Stimulated activated CD4-positive, alpha-beta T cell treated with anti-CD3 and anti-CD28 coated beads, TNF-alpha, amount 100 ng/mL, for 24 hours (primary cell): ENCODE measurements at regions not wholly inside any gene's neighbourhood (a gene's known extent, or its start where the extent isn't known, plus 50 kb on each side); places are given as distances from the start of the nearest gene placed in this dataset.
"Not testable (repeated sequence)": the region's sequence is repeated elsewhere in the genome, so short reads cannot be mapped to it uniquely, and the experiment has no call there.

Experiments used
- DNase-seq, 3 experiments: peaks; one replicate each; pipeline ENCODE4 v3.0.0-alpha.2; 2020; ENCODE audit warnings: low read depth in 3 of 3

GRCh38 chr2:215831296-215831913 is 181.9 kb downstream of the MREG start:
- DNase-seq, result no peak

DNA sequence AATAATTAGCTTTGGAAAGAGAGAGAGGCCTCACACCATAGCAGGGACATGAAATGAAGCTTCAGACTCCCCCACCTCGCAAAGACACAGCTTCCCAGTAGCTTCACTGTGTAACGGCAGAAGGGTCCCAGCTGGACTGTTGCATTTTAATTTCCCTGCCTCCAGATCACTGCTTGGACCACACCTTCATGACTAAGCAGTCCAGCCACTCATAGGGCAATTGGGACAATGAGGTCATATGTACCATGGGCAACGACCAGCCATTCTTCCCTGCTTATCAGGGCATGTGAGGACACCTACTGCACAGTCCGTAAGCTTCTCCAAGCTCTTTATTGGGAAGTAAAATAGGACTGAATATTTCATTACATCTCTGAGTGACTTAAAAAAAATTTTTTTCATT is 183.0 kb downstream of the MREG start:
- no peak for DNase-seq

GRCh38 chr2:215829261-215829660 is 184.1 kb downstream of the MREG start:
- no peak for DNase-seq

DNA sequence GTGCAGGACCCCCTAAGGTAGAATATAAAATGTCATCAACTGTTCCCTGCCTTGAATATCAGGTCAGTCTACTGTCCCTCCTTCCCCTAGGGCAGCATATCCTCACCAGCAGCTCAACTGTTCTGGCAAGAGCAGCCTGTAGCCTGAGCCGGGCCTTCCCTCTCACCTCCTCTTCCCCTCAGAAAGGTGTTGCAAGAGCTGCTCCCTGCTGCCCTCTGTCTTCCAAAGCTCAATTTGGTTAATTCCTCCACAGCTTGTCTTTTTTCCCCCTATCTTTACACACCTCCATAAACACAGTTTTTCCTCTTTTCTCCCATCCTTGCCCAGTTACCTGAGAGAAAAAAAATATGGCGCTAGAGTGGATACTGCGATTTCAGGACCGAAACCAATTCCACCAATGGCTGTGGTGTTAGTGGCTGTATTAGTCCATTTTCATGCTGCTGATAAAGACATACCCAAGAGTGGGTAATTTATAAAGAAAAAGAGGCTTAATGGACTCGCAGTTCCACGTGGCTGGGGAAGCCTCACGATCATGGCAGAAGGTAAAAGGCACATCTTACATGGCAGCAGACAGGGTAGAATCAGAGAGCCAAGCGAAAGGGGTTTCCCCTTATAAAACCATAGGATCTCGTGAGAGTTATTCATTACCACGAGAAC is 184.7 kb downstream of the MREG start:
- peak in 1 of 3 experiments; percentile 37 for DNase-seq

GRCh38 chr2:215826838-215827441 is 186.4 kb downstream of the MREG start:
- no peak for DNase-seq

- DNase-seq, result no peak
Observed at GRCh38 chr2:215826376-215826775, 187.0 kb downstream of the MREG start.

- DNase-seq, result no peak
Observed at GRCh38 chr2:215825707-215826106, 187.6 kb downstream of the MREG start.

DNA sequence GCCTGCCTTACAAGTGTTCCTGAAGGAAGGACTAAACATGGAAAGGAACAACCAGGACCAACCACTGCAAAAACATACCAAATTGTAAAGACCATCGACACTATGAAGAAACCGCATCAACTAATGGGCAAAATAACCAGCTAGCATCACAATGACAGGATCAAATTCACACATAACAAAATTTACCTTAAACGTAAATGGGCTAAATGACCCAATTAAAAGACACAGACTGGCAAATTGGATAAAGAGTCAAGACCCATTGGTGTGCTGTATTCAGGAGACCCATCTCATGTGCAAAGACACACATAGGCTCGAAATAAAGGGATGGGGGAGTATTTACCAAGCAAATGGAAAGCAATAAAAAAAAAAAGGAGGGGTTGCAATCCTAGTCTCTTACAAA is 192.1 kb downstream of the MREG start:
- not testable (repeated sequence) for DNase-seq

DNA sequence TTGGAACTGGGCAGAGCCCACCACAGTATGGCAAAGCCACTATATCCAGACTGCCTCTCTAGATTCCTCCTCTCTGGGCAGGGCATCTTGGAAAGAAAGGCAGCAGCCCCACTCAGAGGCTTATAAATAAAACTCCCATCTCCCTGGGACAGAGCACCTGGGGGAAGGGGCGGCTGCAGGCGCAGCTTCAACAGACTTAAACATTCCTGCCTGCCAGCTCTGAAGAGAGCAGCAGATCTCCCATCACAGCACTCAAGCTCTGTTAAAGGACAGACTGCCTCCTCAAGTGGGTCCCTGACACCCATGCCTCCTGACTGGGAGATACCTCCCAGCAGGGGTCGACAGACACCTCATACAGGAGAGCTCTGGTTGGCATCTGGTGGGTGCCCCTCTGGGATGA is 193.6 kb downstream of the MREG start:
- not testable (repeated sequence) for DNase-seq

GRCh38 chr2:215817046-215817445 is 196.3 kb downstream of the MREG start:
- no peak for DNase-seq

DNA sequence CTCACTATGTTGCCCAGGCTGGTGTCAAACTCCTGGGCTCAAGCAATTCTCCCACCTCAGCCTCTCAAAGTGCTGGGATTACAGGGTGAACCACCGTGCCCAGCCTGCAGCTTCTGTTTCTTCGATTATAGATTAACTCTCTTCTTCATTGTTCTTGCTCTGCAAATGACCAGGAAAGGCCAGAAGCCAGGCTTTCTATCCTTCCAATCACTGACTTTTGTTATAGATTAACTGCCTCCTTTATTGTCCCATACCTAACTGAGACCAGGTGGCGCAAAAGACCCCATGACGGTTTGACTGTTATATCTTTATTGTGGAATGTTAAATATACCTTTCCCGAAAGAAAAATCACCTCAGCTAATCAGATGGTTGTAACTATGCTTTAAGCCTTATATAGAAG is 196.9 kb downstream of the MREG start:
- no peak for DNase-seq

- no peak for DNase-seq
Observed at GRCh38 chr2:215815960-215816359, 197.4 kb downstream of the MREG start.

DNA sequence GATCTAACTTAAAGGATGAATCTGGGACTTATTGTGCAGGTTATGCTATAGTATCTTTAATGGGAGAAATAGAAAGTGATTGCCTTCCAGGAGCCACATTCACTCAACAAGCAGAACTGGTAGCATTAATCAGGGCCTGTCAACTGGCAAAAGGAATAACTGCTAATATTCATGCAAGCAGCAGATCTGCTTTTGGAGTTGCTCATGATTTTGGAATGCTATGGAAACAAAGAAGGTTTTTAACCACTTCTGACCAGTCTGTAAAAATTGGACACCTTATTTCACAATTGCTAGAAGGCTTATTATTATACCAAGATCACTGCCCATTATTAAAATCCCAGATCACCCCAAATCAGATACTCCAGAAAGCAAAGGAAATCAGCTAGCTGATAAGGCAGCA is 200.4 kb downstream of the MREG start:
- DNase-seq, result no peak

- no peak for DNase-seq
Observed at GRCh38 chr2:215811409-215812345, 201.7 kb downstream of the MREG start.

DNA sequence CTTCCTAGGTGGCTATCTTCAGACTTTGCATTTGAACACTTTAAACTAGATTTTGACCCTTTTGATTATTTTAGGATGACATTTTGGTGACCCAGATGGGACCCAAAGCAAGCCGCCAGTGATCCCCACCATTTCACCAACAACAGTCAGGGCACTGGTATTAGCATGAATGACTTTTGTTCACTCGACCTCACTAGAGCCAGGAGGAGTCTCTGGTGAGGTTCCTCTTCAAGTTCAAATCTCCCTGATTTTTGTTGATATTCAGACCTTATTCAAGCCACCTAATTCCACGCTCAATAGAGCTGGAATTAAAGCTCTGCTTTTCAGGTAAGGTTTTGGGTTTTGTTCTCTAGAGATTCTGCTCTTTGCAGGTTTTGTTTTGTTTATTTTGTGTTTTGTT is 202.3 kb downstream of the MREG start:
- DNase-seq, result no peak

DNA sequence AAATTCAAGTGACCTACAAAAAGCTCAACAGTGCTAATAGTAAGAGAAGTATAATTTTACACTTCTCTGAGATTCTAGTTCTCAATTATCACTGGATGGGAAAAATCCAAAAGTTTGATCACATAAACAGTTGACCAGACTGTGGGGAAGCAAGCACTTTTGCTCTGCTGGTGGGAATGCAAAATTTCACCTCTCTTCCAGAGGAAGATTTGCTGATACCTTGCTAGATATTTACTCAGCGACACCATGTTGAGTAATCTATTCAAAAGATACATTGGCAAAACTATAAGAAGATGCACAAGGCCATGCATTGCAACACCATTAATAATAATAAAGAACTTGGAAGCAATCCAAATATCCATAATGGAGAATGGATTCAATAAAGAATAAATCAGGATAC is 204.4 kb downstream of the MREG start:
- DNase-seq, result no peak

DNA sequence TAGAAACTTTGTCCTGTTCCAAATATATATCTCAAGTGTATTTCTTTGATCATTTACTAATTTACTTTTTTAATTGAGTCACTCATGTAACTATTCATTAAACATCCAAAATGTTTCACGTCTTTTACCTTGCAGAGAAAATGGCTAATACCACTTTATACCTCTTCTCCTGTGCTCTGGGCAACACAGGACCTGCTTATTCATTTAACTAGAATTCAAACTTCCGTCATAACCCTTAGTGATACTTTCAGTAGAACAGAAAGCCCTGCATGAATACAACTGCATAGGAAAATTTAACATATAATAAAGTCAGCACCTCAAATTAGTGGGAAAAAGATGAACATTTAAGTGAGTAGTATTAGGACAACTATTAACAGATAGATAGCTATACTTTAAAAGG is 205.2 kb downstream of the MREG start:
- no peak for DNase-seq

DNA sequence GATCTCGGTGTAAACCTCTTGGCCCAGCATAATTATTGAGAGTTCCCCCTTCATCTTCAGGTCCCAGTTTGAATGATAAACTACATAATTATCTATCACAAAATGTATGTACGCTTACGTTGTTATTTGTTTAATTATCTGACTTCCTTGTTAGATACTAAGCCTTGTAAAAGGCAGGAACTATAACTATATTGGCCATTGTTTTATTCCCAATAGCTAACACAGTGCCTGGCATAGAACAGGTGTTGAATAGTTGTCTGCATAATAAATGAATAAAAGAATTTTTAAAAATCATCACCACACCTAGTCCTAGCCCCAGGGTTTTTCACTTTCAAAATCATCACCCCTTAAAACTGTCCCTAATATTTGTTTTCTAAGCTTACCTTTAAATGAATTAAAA is 207.9 kb downstream of the MREG start:
- no peak for DNase-seq

DNA sequence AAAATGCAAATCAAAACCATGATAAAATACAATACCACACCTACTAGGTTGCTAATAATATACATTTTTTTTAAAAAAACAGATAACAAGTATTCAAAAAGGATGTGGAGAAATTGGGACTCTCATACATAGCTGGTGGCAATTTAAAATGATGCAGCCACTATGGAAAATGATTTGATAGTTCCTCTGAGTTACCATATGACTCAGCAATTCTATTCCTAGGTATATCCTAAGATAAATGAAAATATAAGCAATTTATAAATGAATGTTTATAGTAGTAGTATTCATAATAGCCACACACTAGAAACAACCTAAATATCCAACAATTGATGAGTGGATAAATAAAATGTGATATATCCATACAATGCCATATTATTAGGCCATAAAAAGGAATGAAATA is 210.2 kb downstream of the MREG start:
- DNase-seq, result no peak

- no peak for DNase-seq
Observed at GRCh38 chr2:215799194-215799593, 214.2 kb downstream of the MREG start.

DNA sequence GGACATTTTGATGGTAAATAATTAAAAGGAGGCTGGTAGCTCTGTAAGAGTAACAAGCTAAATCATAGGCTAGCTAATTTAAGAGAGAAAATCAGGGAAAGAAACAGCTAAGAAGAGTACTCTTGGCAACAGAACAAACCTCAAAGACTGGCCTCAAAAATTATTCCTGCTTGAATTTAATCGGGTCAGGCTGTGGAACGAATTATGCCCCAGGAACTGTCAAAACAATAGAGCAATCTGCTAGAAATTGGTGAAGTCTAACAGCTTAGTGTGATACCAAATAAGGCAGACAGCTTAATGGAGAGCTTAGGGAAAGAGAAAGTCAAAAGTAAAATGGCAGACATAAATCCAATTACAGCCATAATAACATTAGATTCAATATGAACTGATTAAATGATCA is 215.7 kb downstream of the MREG start:
- DNase-seq, result no peak

GRCh38 chr2:215796140-215796855 is 217.1 kb downstream of the MREG start:
- no peak for DNase-seq
